NCI-H187 treated with DMSO at 0.1 percent for 48 hours (cell line): ENCODE measurements at regions not wholly inside any gene's neighbourhood (a gene's known extent, or its start where the extent isn't known, plus 50 kb on each side); places are given as distances from the start of the nearest gene placed in this dataset.
"Not testable (repeated sequence)": the region's sequence is repeated elsewhere in the genome, so short reads cannot be mapped to it uniquely, and the experiment has no call there.

Source experiments
- DNase-seq: peaks from one replicate; lab custom pipeline; 2025; lab: John Stamatoyannopoulos, UW

DNA sequence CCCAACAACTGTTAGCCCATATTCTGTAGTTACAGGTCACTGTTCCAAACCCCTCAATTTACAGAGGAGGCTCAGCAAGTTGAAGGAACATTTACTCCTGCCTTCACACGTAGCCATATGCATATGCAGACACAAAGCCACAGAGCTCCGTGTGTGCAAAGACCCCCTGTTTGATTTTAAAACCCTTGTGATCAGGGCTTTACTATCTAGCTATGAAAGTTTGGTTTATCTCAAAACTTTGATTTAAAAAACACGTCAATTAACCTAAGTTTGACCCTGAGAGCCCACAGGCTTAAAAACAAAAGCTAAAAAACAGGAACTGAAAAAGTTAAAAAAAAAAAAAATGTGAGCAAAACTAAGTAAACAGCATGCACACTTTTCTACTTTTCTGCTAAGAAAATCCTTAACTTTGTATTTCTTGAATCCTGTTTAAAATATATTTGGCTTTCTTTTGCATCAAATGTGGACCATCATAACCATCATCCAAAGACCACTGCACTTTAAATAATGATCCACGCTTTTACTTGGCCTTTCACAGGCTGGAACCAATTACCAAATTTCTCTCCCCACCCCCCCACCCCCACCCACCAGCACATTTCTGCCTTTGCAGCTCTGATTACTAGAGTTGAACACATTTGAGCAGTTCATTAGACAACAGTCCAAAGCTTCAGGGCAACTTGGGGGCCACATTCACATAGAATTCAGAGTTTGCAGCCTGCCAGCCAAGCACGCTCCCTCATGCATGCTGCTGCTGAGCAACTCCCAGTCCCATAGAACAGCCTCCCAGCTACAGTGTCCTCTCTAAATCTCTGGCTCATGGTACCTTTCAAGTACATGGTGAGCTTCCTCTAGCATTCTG is 128.8 kb upstream of the MAP3K1 start:
- no peak for DNase-seq

DNA sequence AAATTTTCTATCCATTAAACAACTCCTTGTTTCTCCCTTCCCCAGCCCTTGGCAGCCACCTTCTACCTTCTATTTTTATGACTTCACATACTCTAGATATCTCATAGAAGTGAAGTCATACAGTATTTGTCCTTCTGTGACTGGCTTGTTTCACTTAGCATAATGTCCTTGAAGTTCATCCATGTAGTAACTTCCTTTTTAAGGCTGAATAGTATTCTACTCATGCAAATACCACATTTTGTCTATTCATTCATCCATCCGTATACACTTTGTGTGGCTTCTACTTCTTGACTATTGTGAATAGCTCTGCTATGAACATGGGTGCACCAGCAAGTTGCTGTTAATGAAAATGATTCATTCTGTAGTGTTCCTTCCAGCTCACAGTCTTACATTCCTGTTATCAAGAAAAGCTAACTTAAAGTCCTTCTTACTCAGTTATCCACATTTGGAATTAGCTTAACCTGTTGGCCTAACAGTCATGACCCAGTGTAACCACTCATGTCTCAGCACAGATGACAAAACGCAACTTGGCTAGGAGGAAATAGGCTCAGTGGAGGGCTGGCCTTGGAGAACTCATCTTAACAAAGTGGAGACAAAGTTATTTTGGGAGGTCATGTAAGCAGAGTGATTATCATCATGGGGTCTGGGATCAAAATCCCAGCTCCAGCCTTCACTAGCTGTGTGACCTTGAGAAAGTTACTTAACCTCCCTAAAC is 129.7 kb upstream of the MAP3K1 start:
- DNase-seq = no peak

DNA sequence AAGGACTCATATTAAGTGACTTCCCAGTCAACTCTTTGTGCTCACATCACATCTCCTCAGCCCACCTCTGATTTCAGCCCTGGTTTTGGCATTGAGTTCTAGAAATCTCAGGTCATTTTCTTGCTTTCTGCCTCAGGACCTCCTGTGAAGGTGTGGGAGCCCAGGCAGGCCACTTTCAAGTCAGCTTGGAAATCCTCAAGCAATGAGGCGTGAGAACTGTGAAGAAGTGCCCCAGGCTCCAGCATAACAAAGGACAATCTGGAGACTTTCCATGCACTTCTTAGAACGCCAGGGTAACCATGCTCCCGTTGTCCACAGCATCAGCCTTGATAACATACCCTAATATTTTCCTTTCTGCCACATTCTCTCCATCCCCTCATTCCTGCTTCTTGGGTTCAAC is 131.2 kb upstream of the MAP3K1 start:
- DNase-seq = no peak

DNA sequence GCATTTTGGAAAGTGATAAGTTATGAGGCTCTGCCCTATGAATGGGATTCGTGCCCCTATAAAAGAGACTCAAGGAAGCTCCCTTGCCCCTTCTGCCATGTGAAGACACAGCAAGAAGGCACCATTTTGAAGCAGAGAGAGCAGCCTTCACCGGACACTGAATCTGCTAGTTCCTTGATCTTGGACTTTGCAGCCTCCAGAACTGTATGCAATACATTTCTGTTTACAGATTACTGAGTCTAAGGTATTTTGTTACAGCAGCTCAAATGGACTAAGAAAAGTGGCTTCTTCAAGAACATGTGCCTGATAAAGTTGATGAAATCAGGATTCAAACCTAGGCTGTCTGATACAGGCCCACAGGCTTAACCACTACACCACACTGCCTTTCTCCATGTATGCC is 131.6 kb upstream of the MAP3K1 start:
- DNase-seq = no peak

DNA sequence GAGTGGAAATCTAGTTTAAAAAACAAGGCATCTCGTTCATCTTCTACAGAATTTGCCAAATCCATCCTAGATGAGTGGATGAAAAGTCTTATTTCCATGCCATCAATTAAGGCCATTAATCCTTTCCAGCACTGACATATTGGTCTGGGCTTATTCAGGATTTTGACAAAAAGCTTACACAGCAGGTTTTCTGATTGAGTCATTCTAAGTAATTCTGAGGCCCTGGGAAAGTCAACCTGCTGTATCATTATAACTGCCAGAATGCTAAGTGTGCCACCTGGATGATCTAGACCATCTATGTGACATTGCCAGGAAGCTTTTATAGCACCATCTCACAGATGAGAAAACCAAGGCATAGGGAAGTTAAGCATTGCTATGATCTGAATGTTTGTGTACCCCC is 132.1 kb upstream of the MAP3K1 start:
- no peak for DNase-seq

DNA sequence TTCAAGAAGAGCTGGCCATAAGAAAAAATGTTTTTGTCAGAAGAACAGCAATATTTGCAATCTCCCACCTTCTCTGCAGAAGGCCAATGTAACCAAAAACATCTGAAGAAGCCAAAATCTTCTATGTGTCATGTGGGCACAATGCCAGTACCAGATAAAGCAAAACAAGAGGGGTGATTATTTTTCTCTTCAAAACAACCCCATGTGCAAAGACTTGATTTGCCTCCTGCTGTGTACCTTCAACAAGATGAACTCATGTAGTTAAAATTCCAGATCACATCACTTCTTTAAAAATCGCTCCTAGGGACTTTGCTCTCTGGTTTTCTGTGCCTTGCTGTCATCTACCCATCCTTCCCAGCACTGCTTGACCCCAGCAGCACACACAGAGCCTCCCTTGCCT is 134.0 kb upstream of the MAP3K1 start:
- DNase-seq = no peak

DNA sequence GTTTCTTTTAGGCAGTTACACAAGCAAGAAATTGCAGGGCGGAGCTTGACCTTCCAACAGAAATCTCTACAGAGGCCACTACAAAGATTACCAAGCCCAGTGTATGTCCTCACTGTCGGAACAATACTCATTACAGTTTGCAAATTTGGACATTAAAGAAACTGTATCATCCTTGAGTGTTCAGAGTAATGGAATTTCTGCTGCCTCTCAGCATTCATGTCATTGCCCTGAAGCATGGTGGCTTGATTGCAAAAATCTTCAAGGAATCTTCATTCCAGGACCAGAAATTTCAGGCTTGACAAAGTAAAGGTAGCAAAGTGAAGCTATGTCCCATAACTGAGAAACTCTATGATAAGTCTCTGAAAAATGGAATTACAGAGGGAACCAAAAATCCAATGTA is 134.6 kb upstream of the MAP3K1 start:
- DNase-seq = no peak

DNA sequence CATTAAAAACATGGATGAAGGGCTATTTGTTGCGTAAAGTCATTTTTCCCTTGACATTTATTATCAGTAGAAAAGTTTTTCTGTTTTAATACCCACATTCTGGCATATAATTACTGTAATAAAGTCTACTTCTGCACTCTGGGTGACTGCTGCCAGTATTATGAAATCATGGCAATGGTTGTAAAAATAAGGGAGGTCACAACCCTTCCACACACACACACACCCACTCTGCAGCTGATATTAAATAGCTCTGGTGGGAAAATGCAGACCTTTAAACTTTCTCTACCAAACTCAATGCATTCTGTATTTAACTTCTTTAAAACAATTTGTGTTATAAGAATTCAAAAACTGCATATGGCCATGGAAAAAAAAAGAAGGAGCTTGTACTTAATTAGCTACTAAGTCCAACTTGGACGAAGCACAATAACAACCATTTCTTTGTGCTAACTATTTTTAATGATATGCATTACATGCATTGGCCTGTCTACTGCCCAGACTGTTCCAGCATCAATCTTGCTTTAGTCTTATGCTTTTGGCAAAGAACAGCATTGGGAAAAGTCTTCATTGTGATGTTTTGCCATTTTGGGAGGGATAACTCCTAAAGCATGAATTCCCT is 137.6 kb upstream of the MAP3K1 start:
- no peak for DNase-seq

DNA sequence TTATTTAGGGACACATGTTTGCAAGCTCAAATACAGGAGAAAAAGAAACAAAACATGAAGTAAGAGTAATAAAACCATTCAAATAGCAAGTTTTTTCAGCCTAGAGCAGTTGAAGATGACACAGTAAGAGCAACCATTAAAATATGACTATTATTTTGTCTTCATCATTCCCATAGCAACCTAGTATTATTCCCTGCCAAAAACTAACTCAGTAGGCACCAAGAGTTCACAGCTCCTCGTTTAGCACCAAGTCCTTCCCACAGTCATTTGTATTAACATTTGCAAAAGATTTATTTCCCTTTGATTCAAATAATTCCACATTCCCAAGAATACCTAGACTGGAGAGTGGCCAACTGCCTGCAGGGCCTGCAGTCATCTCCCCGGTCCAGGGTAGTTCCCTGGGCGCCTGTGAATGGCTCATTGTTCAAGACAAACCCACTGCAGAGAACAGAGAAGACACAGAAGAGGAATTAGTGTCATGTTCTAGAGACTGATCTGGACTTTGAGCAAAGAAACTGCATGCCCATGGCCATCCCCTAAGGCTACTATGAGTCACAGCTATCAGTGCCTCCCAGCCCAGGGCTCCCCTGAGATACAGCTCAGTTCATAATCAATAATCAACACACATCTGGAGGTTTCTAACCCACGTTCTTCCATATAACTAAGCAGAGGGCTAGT is 139.1 kb upstream of the MAP3K1 start:
- no peak for DNase-seq

DNA sequence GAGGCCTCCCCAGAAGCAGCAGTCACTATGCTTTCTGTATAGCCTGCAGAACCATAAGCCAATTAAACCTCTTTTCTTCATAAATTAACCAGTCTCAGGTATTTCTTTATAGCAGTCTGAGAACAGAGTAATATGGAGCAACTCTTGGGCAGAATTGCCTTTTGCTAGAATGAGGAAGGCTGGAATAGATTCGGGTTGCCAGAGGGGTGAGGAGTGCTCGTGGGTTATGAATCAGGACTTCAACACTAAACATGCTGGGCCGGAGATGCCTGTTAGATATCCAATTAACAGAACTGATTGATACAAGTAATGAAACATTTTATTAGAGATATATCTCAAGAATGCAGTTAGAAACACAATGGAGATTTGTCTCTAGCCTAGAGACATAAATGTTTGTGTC is 140.9 kb upstream of the MAP3K1 start:
- DNase-seq = no peak

DNA sequence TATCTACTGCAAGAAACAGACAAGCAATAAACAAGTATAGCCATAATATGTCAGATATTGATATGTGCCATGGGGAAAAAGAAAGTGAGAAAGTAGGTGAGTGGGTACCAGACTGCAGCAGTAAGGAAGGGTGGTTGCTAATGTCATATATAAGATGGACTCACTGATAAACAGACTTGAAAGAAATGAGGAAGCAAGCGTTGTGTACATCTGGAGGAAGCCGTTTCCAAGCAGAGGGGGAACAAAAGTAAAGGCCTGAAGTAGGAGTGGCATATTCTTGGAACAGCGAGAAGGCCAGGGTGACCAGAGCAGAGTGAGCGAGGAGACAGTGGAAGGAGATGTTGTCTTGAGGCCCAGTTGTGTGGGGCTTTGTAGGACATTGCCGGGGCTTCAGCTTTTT is 142.2 kb upstream of the MAP3K1 start:
- no peak for DNase-seq

DNA sequence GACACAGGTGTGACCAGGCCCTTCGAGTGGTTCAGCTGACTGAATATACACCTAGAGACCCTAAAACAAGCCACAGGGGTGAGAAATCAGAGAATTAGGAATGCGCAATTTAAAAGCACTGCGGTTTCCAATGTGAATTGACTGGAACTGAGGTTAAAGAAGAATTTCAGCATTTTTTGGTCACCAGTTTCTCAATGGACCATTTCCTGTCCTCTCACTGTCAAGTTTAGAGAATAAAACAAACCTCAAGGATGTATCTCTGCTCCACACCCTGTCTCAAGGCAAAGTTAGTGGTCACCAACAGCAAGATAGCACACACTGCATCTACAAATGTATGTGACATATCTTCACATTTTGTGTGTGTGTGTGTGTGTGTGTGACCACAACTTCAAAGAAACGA is 143.8 kb upstream of the MAP3K1 start:
- no peak for DNase-seq

DNA sequence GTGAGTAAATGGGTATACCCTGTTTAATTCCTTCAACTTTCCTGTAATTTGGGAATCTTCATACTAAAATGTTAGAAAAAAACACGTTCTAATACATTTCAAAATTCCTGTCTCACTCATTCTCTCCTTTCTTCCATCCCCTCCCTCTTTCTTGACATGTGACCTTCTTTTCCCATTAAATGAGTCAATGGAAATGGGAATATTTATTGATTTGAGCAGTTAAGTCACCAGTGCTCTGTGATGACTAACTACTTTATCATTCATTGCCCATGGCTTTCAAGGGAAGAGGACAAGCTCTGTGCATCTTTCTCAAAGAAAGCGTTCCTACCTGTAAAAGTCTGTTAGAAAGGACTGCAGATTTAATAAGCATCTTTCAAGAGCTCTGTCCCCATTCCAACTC is 144.4 kb upstream of the MAP3K1 start:
- no peak for DNase-seq

DNA sequence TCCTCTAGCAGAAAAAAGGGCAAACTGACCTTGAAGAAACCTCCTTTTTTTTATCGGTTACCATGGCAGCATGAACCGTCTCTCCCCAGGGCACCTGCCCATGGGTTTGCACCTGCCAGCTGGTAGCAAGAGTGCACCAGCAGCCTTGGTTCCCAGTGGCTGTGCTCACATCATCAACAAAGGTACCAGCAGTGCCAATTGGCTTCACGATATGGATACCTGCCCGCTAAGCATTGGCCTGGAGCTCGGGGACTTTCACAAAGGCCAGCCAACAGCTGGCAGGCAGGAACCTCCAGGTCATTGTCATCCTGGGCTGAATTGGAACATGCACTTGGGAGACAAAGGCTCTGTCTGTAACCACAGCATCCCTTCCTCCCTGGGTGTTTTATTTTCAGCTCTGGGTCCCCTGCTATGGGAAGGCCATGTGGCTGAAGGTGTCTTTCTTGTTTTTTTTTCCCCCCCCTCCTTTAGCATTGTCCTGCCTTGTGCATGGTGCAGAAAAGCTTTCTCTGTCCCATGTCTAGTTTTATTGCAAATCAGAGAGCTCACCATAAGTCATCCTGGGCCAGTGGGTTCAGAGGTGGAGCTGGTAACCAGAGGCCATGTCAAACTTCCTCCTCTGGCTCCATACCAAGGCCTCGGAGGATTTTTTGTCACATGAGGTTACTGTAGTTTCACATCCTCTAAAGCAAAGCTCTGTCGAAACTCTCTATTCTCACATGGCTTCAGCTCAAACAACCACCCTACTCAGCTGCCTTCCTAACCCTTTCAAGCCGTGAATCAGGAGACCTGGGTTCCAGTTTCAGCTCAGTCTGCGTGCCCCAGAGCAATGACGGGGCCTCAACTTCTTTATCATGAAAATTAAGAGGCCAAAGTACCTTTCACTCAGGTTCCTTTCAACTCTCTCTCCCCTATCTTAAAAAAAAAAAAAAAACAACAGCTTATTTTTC is 145.5 kb upstream of the MAP3K1 start:
- no peak for DNase-seq

DNA sequence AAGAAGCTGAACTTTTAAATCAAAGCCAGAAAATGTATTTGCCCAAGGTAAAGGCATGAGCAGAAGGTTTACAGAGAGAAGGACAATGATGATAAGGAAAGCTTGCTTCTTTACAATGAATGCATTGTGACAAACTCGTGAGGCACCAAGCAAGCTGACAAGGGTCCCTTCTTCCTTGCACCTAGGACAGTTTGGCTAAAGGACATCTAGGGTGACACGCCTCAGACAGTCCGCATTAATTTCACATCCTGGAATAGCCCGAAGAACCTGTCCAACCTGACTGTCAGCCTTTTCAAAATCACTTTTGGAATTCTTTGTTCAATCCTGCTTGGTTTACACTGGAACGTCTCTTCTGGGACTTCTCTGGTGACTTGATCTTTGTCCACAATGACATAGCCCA is 146.4 kb upstream of the MAP3K1 start:
- no peak for DNase-seq

DNA sequence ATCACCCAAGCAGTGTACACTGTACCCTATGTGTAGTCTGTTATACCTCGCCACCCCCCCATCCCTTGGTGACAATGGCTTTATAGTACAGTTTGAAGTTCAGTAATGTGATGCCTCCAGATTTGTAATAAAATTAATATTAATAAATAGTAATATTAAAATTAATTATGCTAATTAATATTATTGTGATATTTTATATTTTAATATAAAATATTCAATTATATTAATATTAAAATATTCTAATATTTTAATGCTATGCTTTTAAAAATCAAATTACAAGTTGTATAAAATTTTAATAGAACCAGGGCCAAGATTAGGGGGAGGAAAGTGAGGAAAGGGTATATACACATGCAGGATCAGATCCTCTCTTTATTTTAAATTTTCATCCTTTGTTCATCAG is 147.7 kb upstream of the MAP3K1 start:
- DNase-seq = no peak

DNA sequence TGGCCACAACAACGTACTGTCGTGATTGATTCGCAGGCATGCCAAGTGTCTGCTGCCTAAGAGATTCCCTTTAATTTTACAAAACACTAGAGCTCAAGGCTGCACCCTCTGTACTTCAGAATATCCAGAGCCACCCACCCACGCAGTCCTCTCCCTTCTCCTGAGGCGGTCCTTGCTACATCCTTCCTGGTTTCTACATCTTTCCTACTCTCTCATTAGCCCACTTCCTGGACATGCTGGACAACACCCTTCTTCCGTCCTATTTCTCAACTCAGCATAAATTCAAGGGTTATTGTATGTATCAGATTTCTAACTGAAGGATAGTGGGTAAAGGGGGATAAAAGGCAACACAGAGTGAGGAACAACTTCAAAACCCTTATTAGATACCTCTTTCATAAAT is 148.4 kb upstream of the MAP3K1 start:
- no peak for DNase-seq

DNA sequence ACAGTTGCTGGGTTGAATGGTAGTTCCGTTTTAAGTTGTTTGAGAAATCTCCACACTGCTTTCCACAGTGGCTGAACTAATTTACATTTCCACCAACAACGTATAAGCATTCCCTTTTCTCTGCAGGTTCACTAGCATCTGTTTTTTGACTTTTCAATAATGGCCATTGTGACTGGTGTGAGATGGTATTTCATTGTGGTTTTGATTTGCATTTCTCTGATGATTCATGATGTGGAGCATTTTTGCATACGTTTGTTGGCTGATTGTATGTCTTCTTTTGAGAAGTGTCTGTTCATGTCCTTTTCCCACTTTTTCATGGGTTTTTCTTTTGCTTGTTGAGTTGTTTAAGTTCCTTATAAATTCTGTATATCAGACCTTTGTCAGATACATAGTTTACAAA is 150.2 kb upstream of the MAP3K1 start:
- DNase-seq = not testable (repeated sequence)

DNA sequence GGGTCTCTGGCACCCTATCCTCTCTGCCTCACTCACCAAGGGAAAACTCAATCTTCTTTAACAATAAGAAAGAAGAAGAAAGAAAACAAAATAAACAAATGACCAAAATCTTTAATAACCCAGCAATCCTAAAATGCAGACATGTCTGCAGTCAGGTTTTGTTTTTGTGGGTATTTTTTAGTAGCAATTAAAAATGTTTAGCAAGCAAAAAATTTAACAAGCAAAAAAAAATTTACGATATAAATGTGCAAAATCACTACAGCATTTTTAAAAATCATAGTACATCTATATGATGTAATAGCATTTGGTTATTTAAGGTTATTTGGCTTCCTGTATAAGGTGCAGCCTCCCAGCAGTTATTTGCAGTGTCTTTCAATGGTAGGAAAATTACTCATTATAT is 151.3 kb upstream of the MAP3K1 start:
- no peak for DNase-seq

DNA sequence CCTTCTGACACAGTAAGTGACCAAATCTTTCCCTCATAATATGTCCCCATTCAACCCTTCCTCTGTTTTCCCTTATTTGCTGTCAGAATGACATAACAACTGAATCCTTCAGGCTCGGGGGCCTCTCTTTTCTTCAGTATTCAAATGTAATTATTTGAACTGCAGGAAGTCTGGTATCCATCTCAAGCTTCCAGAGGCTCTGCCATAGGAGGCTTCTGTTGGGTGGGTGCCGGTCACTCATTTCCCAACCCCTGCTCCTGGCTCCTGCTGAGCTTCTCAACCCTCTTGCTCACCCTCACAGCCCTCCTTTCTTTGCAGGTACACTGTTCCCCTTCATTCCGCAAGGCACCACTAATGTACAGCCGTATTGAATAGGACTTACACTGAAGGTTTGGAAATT is 151.8 kb upstream of the MAP3K1 start:
- DNase-seq = no peak

DNA sequence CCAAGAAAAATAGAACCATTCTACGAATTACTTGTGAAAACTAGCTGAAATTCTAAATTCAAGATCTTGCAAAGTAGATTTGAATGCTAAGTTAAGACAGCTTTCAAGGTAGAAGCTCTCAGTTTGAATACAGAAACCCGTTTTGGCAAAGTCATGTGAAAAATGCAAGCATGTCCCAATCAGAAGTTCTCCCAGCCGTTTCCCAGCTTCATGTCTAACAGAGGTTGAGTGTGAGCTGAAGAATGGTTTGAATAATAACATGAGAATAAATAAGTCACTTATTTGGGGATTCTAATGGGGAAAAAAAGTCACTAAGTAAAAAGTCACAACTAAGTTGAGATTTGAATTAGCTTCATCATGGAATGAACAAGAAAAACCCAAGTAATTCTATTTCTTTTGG is 152.5 kb upstream of the MAP3K1 start:
- no peak for DNase-seq

DNA sequence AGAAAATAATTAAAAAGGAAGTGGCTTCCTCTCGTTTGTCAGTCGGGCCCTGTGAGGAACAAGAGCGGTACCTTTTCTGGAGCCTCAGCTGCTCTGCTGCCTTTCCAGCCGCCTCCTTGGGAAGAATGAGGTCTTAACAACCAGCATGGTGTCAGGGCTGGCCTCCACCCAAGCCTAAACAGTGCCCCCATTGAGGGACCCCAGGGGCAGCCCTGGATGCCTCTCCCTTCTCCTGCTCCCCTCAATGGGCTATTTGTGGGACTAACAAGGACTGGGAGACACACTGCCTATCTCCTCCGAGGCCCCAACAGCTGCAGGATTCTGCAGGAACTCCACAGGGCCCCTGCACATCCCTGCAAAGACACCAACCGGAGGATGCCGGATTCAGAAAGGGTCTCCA is 155.4 kb upstream of the MAP3K1 start:
- no peak for DNase-seq
